ENCODE measurements at regions not wholly inside any gene's neighbourhood (a gene's known extent, or its start where the extent isn't known, plus 50 kb on each side); places are given as distances from the start of the nearest gene placed in this dataset.

DNA sequence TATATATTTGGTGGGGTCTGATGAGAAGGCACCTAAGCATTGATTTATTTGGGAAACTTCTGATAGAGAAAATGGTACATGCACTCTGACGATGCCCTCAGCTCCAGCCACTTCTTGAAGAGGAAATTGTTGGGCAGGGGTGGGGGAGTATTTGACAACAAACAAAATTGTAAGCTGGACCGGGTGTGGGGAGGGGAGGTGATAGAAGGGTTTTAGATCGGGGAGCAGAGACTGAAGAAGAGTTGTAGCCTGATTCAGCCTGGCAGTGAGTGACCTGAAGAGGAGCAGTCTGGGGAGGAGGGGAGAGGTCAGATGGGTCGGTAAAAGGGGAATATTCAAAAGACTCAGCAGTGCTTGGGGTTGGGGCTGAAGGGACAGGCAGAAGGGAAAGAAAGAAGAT lies 2284.7 kb downstream of the TP53TG3F start:
- Histone ChIP-seq H3K9me3 (no peaks in the 10 kb centered on the region), H3K27ac (no peak overlapping the region), H3K36me3 (no peaks in the 10 kb centered on the region), H3K4me3 (no peak overlapping the region), H3K27me3 (ENCODE audit: low read depth) (no peaks in the 10 kb centered on the region), H3K4me1 (no peaks in the 10 kb centered on the region)
- TF ChIP-seq, protein P1, sequence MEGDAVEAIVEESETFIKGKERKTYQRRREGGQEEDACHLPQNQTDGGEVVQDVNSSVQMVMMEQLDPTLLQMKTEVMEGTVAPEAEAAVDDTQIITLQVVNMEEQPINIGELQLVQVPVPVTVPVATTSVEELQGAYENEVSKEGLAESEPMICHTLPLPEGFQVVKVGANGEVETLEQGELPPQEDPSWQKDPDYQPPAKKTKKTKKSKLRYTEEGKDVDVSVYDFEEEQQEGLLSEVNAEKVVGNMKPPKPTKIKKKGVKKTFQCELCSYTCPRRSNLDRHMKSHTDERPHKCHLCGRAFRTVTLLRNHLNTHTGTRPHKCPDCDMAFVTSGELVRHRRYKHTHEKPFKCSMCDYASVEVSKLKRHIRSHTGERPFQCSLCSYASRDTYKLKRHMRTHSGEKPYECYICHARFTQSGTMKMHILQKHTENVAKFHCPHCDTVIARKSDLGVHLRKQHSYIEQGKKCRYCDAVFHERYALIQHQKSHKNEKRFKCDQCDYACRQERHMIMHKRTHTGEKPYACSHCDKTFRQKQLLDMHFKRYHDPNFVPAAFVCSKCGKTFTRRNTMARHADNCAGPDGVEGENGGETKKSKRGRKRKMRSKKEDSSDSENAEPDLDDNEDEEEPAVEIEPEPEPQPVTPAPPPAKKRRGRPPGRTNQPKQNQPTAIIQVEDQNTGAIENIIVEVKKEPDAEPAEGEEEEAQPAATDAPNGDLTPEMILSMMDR (IDR thresholded peaks at IDR 0.05), result no peak
- ATAC-seq (no peak), DNase-seq (no peak)
- intact Hi-C loops (cut with DNase I), result no loop called here

DNA sequence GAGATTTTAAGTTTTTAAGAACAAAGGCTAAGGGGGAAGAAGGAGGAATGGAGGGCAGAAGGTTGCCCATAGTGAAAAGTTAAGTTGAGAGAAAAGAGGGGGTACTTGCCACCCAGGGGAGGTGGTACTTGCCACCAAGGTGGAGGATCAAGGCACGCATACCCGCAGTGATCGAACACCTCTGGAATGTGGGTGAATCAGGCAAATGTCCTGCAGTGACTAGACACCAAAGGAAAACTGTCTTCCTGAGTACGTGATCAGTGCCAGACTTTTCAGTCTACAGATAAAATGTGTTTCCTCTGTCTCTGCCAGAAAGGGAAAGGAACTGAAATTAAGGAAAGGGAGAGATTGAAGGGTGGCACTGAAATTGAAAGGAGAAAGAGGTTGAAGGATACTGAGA lies 2285.3 kb downstream of the TP53TG3F start:
- H3K36me3 ChIP-seq, result no peaks in the 10 kb centered on the region
- ATAC-seq (no peak), DNase-seq (no peak)
- H3K4me1 ChIP-seq, result no peaks in the 10 kb centered on the region
- no peaks in the 10 kb centered on the region for H3K9me3 ChIP-seq
- intact Hi-C loops (cut with DNase I), result no loop called here
- no peak overlapping the region for H3K4me3 ChIP-seq
- TF ChIP-seq, protein P1 (IDR thresholded peaks at IDR 0.05), result no peak
- H3K27ac ChIP-seq, result no peak overlapping the region
- H3K27me3 ChIP-seq (ENCODE audit: low read depth), result no peaks in the 10 kb centered on the region

DNA sequence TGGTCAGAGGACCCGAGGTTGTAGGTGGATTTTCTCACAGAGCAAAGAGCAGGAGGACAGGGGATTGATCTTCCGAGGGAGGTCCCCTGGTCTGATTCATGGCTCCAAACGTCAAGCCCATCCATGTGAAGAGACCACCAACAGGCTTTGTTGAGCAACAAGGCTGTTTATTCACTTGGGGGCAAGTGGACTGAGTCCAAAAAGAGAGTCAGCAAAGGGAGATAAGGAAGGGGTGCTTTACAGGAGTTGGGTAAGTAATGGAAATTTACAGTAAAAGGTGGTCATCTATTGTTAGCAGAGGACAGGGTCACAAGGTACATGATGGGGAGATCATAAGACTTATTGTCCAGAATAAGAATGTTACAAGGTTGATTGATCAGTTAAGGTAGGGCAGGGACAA lies 2285.8 kb downstream of the TP53TG3F start:
- TF ChIP-seq, protein P1 (IDR thresholded peaks at IDR 0.05), result no peak
- DNase-seq, result no peak
- H3K4me1 ChIP-seq, result no peaks in the 10 kb centered on the region
- intact Hi-C loops (cut with DNase I), result no loop called here
- no peaks in the 10 kb centered on the region for H3K9me3 ChIP-seq
- no peaks in the 10 kb centered on the region for H3K36me3 ChIP-seq
- H3K4me3 ChIP-seq, result no peak overlapping the region
- no peaks in the 10 kb centered on the region for H3K27me3 ChIP-seq (ENCODE audit: low read depth)
- H3K27ac ChIP-seq, result no peak overlapping the region
- no peak for ATAC-seq

DNA sequence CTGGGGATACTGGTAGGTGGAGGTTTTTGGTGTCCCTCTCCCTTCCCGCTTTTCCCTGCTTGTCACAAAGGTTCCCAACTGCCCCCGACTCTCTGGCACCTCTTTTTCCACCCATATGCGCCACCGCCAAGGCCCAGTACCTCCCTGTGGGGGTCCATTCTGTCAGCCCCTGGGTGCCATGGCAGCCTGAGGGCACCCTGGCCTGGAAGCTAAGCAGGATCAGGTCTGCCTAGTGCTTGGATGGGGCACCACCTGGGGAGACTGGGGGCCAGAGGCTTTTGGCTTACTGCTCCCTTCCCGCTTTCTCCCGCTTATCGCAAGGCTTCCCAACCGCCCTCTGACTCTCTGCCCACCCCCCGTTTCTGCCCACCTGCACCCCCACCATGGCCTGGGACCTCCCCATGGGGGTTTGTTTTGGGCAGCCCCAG lies 2286.4 kb downstream of the TP53TG3F start:
- DNase-seq, result no peak
- Histone ChIP-seq H3K9me3 (no peaks in the 10 kb centered on the region), H3K27me3 (ENCODE audit: low read depth) (no peaks in the 10 kb centered on the region), H3K36me3 (no peaks in the 10 kb centered on the region), H3K4me3 (no peak overlapping the region), H3K4me1 (no peaks in the 10 kb centered on the region), H3K27ac (no peak overlapping the region)
- TF ChIP-seq, protein P1 (IDR thresholded peaks at IDR 0.05), result no peak
- no peak for ATAC-seq
- intact Hi-C loops (cut with DNase I), result no loop called here

DNA sequence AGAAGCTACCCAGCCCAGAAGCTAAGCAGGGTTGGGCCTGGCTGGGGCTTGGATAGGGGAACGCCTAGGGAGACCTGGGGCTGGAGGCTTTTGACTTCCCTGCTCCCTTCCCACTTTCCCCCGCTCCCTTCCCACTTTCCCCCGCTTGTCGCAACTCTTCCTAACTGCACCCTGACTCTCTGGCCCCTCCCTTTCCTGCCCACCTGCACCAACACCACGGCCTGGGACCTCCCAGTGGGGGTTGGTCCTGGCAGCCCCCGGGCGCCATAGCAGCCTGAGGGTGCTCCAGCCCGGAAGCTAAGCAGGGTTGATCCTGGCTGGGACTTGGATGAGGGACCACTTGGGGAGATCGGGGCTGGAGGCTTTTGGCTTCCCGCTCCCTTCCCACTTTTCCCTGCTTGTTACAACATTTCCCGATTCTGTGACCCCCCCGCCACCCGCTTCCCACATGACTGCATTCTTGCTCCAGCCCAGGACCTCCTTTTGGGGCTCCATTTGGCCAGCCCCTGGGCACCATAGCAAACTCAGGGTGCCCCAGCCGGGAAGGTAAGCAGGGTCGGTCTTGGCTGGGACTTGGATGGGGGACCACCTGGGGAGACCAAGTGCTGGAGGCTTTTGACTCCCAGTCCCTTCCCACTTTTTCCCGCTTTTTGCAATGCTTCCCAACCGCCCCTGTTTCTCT lies 2287.0 kb downstream of the TP53TG3F start:
- intact Hi-C loops (cut with DNase I), result no loop called here
- H3K27me3 ChIP-seq (ENCODE audit: low read depth), result no peaks in the 10 kb centered on the region
- TF ChIP-seq, protein P1 (IDR thresholded peaks at IDR 0.05), result no peak
- ATAC-seq (no peak), DNase-seq (no peak)
- no peak overlapping the region for H3K4me3 ChIP-seq
- H3K4me1 ChIP-seq, result no peaks in the 10 kb centered on the region
- H3K27ac ChIP-seq, result no peak overlapping the region
- no peaks in the 10 kb centered on the region for H3K9me3 ChIP-seq
- no peaks in the 10 kb centered on the region for H3K36me3 ChIP-seq

Measured in lower lobe of right lung (tissue), 2 donors.